Skin of body (tissue), 1 donor: ENCODE measurements at regions not wholly inside any gene's neighbourhood (a gene's known extent, or its start where the extent isn't known, plus 50 kb on each side); places are given as distances from the start of the nearest gene placed in this dataset.

Experiments
- DNase-seq: peaks from one replicate; lab custom pipeline; 2025; lab: John Stamatoyannopoulos, UW

DNA sequence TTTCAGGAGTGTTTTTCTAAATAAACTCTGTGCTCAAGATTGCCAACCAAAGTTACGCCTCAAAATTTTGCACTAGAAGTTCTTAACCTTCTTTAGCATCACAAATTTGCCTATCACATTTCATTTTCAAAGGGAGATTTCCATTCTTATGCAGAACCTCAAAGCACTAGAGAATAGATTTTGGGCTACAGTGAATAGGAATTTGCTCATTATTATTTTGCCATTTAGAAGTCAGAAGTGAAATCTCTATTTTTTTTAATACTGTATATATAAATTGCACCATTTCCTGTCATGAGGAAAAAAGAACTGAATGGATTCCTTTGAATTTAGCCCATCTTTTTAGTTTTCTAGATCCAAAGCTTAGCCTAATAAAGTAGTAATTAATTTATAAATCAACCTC, 796.4 kb downstream of the ADGRL2 start:
- no peak for DNase-seq

- DNase-seq: peak; percentile 27
Observed at GRCh38 chr1:82593561-82593960, 792.8 kb downstream of the ADGRL2 start.

DNA sequence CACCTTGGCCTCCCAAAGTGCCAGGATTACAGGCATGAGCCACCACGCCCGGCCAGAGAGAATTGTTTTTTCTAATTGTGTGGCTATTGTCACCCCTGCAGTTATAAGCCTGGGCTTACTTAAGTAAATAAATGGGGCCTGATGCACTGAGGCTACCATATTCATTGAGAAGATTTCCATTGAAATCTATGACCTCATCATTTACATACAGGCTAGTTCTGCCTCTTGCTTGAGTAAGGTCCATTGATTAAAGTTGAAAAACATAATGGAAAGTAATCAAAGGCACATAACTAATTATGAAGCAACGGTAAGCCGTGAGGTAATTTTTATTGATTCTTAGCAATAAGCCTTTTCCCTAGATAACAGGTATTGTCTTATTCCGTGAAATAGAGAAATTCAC, 788.9 kb downstream of the ADGRL2 start:
- DNase-seq: no peak

DNA sequence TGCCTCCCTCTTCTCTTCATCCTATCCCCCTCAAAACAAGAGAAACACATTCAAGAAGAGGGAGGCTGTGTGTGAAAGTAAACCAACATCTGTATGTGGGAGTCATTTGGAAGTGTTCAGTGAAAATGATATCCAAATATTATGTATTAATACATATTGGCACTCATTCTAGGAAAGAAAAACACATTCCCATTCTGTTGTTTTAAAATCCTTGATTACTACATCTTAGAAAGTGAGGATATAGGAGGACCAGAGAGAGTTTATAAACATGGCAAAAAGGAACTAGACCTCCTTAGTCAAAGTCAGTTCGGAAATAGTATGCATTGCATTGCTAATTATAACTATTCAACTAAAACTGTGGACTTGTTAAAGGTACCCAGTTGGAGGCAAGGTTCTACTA, 786.6 kb downstream of the ADGRL2 start:
- peak; percentile 50 for DNase-seq

GRCh38 chr1:82586473-82586872, 785.7 kb downstream of the ADGRL2 start:
- peak; percentile 85 for DNase-seq

DNA sequence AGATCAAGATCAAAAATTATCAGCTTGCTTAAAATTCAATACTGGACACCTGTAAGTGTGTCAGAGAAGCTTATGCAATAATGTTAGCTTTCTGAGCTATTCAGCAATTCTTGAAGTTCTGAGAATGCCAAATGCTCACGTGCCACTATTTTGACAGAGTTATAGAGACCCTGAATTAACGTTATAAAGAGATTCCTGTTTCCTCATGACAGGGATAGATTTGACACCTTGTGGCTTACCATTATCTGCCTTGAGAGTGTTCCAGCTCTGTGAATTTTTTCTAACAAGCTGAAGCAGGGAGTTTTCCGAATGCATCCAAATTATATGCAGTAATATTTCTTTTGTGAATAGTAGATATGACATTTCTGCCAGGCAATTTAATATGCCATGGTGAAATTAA, 781.6 kb downstream of the ADGRL2 start:
- no peak for DNase-seq

GRCh38 chr1:82578086-82578726, 777.5 kb downstream of the ADGRL2 start:
- no peak for DNase-seq

GRCh38 chr1:82567348-82567747, 766.6 kb downstream of the ADGRL2 start:
- DNase-seq: no peak

GRCh38 chr1:82565546-82565945, 764.8 kb downstream of the ADGRL2 start:
- DNase-seq: no peak

DNA sequence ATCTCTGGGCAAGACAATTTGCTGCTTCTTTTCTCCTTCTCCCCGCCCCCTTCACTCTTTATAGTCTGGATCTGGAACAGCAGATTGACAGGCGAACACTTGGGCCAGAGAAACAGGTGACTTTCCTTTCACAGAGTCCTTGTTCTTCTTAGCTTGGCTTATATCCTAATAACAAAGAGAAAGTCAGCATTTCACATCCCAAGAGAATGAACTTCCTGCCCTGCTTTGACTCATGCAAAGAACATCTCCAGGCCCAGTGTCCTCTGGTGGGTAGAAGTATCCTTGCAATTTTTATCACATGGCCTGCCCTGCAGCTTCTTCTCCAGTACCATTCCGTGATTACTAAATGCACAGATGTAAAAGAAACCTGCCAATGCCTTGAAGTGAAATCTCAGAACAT, 764.4 kb downstream of the ADGRL2 start:
- DNase-seq: peak; percentile 36

- no peak for DNase-seq
Observed at GRCh38 chr1:82564333-82564732, 763.6 kb downstream of the ADGRL2 start.

GRCh38 chr1:82562448-82562847, 761.7 kb downstream of the ADGRL2 start:
- no peak for DNase-seq

DNA sequence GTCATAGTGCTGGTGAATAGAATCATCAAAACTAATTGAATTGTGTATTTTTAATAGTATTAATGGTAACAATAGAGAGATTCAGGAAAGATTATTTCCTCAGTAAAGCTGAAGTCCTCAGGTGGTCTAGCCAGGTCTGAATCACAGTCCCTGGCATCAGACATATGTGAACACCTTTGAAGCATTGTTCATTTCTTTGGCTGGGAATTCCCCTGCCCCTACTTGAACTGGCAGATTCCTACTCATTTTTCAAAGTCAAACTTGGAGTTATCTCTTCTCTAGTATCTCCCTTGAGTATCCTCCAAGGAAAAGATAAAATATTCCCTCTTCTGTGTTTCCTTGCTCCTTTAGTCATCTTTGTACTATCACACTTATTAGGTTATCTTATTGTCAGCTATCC, 759.8 kb downstream of the ADGRL2 start:
- DNase-seq: no peak

- no peak for DNase-seq
Observed at GRCh38 chr1:82555501-82555900, 754.8 kb downstream of the ADGRL2 start.

- DNase-seq: no peak
Observed at GRCh38 chr1:82549841-82550240, 749.1 kb downstream of the ADGRL2 start.

DNA sequence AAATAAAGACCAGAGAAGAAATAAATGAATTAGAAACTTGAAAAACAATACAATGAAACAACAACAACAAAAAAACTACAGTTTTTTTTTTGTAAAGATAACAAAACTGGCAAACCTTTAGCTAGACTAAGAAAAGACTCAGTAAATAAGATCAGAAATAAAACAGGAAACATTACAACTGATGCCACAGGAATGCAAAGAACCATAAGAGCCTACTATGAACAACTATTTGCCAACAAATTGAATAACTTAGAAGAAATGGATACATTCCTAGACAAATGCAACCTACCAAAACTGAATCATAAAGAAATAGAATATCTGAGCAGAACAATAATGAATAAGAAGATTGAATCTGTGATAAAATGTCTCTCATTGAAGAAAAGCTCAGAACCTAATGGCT, 742.0 kb downstream of the ADGRL2 start:
- no peak for DNase-seq

- DNase-seq: no peak
Observed at GRCh38 chr1:82542141-82542540, 741.4 kb downstream of the ADGRL2 start.

GRCh38 chr1:82540006-82540405, 739.3 kb downstream of the ADGRL2 start:
- no peak for DNase-seq

- DNase-seq: peak; percentile 37
Observed at GRCh38 chr1:82538876-82539275, 738.1 kb downstream of the ADGRL2 start.

DNA sequence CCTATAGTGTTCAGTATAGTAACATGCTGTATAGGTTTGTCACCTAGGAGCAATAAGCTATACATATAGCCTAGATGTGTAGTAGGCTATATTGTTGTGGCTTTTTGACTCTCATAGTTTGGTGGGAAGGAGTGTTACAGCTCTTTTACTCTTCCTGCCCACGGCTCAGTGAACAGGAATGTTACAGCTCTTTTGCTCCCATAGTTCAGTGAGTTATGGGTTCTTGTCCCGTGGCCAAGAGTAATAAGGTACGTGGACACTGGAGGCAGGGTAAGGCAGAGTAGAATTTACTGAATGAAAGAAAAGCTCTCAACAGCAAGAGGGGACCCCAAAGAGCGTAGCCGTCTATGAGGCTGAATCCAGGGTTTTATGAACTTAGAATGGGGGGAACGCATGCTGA, 734.3 kb downstream of the ADGRL2 start:
- DNase-seq: no peak

DNA sequence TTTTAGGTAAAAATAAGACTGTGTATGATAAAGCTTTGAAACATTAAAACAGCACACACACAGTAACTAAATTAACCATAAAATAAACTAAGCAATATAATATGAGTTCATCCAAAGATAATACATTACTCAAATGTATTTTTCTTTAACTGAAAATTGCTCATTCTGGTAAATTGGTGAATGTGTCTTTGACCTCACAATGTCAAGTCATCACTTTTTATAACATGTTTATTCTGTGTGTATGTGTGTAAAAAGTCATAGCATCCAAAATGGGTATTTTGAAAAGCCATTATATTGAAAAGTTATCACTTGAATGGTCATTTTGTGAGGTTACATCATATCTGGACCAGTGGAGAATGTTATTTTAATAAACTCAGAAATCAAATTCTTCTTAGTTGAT, 724.6 kb downstream of the ADGRL2 start:
- no peak for DNase-seq

DNA sequence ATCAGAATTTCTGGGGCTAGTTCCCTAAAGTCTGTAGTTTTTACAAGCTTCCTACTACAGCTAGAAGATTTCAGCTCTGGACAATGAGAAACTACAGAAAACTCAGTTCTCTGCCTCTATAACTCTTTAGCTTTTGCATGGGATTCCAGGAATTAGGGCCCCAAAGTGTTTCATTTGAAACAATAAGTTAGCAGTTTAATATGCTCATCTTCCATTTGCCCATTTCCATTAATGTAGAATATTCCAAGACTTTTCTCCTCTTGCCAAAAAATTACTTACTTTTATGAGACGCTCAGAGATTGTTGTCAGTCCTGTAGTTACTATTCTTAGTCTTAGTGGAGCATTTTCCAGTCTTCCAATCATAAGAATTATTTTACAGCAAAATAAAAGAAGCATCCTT, 719.9 kb downstream of the ADGRL2 start:
- DNase-seq: no peak

DNA sequence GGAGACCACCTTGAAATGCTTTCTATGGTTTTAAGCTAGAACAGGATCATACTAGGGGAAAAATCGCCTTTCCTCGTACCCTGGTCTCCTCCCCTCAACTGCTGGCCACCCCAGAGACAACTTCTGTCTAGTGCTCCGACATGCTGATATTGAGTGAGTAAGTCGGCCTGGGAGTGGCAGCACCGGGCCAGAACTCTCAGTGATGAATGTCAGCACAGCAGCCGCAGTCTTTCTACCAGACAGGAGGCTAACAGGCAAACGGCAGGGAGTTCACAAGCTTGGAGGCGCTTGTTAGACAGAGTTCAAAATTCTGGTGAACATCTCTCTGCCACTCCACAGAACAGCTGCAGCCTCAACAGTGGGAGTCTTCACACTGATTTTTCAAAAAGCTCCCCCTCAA, 716.9 kb downstream of the ADGRL2 start:
- DNase-seq: peak; percentile 46

GRCh38 chr1:82515650-82516049, 714.9 kb downstream of the ADGRL2 start:
- peak; percentile 2 for DNase-seq
